Activated CD8-positive, alpha-beta memory T cell treated with anti-CD3 and anti-CD28 coated beads, Interleukin-2, amount 50 U/mL, for 24 hours (primary cell): ENCODE measurements at regions not wholly inside any gene's neighbourhood (a gene's known extent, or its start where the extent isn't known, plus 50 kb on each side); places are given as distances from the start of the nearest gene placed in this dataset.

ENCODE experiments used
- DNase-seq: peaks from one replicate; pipeline ENCODE4 v3.0.0-alpha.2; 2020; ENCODE audit errors: extremely low read depth

- DNase-seq = no peak
Observed at GRCh38 chr5:61686491-61687257, 354.6 kb downstream of the ZSWIM6 start.

GRCh38 chr5:61687371-61687770 lies 355.3 kb downstream of the ZSWIM6 start:
- DNase-seq = no peak

DNA sequence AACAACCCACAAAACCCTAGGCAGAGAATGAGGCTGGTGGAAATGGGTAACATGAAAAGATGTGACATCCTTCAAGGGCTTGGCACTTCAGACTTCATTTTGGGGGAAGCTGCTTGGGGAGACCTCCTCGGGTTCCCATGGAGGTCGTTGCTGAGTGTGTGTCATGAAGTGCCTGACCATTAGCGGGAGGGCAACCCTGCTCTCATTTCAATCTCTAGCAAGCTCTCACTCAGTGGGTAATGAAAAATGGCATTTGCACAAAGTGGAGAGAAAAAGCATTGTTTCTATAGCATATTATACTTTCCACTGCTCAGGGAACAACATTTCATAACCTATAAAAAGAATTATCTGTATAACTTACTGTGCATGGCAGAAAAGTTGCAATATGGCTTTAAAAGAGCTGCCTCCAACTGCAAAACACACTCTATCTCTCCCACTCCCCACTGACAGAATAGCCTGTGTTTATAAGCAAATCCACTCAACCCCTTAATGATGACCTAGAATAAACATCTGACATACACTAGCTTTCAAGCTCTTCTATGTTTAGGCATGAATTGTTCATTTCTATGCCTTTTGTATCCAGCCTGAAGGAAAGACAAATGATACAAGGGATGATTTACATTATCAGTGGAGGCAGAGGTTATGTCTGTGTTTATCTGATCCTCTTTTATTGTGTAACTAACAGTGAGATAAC lies 357.2 kb downstream of the ZSWIM6 start:
- DNase-seq = no peak

DNA sequence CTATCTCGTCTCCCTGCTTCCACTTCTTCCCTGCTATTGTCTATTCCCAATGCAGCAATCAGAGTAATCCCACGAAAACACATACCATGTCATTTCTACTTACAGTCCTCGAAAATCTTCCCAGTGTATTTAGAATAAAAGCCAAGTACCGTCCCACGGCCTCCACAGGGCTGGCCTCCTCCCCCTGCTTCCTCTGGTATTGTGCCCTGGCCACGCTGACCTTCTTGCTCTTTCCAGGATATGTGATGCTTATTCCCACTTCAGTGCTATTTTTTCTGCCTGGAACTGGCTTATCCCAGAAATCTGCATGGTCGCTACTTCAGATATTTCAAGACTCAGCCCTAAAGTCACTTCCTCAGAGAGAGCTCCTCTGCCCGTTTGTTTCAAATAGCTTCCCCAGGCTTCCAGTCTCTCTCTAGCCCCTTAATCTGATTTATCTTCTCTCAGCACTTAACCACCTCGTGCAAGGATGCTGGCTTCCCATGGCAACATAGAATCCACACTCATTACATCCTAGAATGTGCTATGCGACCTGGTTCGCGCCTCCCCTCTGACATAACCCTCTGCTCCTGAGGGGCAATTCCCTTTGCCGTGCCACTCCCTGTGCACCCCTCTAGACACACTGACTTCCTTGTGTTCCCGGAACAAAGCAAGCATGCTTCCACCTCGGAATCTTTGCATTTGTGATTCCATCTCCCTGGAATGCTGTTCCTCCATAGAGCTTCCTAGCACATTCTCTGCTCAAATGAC lies 365.9 kb downstream of the ZSWIM6 start:
- no peak for DNase-seq

DNA sequence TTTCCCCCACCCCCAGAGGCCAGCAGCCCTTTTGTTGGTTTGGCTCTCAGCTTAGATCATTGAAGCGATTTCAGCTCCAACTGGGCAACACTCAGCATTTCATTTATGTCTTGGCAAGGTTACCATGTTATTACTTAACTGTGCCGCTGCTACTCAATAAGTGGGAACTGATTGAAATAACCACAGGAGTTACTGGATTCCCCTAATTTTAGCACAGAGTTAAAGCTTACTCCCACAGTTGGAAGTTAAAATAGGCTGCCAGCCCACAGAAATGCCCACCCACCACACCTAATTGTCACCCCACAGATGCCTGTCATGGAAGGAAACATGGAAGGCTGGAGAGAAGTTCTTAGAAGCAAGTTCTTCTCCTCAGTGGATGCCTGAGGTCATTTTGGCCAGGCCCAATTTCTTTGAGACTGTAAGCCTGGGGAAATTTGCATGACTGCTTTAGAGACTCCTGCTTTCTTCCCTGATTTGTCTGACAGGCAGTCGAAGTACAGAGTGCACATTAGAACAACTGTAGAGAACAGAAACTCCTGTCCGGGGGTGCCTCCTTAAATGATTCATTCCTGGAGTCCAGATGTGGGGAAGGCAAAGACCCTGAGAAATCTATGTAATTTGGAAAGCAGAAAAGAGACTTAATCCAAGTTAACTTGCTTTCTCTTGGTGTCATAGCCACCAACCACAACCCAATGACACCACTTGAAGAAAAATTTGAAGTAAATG lies 370.0 kb downstream of the ZSWIM6 start:
- no peak for DNase-seq

DNA sequence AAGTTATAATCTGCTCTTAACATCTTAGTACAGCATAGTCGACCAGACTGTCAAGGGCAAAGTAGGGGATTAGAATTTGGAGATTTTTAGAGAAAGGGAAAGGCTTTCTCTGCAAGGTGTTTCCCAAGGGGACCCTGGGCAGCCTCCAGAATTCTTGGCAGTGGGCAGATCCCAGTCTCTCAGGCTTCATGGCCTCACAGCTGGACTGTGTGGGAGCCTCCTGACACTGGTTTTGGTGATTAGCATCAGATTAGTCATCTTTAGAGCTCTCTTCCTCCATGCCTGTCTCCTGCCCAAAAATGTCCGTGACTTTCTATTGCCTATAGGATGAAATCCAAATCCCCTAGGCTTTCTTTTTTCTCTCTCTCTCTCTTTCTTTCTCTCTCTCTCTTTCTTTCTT lies 370.7 kb downstream of the ZSWIM6 start:
- DNase-seq = no peak

- DNase-seq = no peak
Observed at GRCh38 chr5:61704289-61704688, 372.2 kb downstream of the ZSWIM6 start.

- DNase-seq = no peak
Observed at GRCh38 chr5:61706751-61707150, 374.7 kb downstream of the ZSWIM6 start.

GRCh38 chr5:61719124-61719523 lies 387.1 kb downstream of the ZSWIM6 start:
- DNase-seq = no peak

DNA sequence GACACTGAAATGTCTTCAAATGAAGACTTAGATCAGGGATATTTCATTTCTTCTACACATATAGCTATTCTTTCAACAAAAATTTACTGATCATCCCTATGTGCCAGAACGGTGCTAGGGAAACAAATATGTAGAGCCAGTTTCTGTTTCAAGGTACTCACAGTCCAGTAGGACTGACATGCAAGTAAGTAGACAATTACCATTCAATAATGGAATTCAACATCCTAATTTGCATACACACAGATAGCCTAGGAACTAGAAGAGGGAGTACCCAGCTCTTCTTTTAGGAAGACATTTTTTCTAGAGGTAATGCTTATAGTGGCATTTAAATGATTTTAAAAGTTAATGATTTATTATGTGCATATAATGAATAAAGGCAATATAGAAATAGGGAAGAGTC lies 388.8 kb downstream of the ZSWIM6 start:
- DNase-seq = no peak

GRCh38 chr5:61724102-61724501 lies 392.0 kb downstream of the ZSWIM6 start:
- DNase-seq = no peak

DNA sequence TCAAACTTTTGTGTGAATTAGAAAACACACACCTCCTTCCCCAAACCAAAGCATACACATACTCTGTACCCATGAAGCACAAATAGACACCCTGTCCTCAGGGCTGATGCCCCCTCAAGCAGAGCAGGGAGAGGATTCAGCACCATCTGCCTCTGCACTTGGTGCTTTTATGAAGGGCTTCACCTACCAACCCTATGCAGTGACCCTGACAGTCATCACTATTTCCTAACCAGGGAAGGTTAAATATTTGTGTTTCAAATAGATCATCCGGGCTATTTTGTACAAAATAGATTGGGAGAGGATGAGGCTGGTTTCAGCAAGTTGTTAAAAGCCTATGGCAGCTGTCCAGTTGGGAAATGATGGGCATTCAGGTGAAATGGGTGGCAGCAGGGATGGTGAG lies 396.2 kb downstream of the ZSWIM6 start:
- DNase-seq = no peak

DNA sequence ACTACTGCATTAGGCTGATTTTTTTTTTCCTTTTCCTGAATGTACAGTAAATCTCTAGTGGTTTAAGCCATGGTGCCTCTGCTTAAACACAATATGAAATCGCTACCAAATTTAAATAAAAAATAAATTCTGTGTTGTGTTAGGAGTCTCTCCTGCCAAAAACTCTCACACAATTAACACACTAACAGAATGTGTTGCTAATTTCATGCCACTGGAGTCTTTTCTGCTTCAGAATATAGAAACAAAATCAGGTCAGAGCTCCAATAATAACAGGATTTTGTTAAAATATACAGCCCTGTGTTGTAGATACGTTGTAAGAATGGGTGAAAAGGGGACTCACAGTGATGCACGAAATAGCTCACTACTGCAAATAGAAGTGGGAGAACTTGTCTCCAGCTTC lies 398.8 kb downstream of the ZSWIM6 start:
- DNase-seq = no peak

DNA sequence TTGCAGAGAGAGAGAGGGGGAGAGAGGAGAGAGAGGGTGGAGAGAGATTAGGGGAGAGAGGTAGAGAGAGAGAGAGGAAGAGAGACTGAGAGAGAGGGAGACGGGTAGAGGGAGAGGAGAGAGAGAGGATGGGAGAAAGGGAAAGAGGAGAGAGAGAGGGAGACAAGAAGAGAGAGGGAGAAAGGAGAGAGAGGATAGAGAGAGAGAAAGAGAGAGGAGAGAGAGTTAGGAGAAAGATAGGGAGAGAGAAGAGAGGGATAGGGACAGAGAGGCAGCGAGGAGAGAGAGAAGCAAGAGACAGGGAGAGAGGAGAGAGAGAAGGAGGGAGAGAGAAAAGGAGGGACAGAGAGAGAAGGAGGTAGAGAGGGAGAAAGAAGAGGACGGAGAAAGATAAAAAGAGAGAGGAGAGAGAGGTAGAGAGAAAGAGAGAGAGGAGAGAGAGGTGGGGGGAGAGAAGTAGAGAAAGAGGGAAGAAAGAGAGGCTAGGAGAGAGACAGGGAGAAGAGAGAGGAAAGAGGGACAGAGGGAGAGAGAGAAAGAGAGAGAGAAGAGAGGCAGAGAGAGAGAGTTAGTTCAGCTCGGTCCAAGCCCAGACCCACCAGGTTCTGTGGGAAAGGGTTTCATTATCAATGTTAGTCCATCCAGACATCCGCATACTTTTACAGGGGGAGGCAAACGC lies 399.3 kb downstream of the ZSWIM6 start:
- no peak for DNase-seq

DNA sequence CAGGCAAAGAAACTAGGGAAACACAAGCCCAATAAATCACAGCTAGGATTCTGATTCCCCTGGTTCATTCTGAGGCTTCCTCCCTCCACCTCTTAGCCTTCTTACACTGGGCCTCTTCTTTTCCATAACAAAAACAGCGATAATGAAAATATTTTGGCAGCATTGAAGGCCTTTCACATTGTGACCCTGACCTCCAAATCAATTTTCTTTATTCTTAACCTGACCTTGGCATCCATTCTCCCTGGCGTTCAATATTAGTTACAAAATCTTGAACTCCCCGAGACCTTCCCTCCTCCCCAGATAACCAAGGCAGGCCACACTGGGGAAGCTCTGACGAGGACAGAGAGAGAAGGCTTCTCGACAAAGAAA lies 399.9 kb downstream of the ZSWIM6 start:
- no peak for DNase-seq

DNA sequence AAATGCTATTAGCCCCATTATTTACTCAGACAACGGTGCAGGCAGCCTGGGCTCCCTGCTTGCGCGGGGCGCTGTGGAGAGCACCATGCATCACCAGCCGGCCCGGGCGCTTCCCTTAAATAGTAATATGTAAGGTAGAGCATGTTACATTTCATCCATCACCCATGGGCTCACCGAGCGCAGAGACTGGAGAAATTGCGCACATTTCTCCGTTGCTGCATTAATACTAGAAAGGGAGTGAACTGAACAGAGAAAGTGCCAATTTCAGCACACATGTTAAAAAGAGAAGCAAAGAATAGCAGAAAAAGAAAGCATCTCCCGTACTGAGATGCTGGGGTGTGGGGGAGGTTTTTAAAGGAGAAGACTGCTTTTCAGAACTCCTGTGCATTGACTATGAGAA lies 400.3 kb downstream of the ZSWIM6 start:
- DNase-seq = no peak

DNA sequence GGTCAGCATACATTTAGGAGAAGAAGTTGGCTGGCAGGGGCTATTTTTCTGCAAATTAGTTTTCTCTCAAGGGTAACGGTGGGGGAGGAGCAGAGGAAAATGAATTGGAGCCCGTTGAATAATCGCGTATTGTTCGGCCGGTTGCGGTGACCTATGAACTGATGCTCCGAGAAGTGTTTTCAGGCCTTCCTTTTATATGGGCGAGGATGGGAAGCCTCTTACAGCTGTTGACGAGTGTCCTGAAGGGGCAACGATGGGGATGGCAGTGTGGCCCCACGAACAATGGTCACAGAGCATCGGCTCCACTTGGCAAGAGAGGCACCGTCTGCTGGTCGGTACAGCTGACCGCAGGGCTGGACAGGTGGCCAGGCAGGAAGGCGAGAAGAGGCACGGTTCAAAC lies 400.7 kb downstream of the ZSWIM6 start:
- no peak for DNase-seq

GRCh38 chr5:61734001-61734400 lies 401.9 kb downstream of the ZSWIM6 start:
- no peak for DNase-seq

GRCh38 chr5:61734966-61735365 lies 402.9 kb downstream of the ZSWIM6 start:
- no peak for DNase-seq

DNA sequence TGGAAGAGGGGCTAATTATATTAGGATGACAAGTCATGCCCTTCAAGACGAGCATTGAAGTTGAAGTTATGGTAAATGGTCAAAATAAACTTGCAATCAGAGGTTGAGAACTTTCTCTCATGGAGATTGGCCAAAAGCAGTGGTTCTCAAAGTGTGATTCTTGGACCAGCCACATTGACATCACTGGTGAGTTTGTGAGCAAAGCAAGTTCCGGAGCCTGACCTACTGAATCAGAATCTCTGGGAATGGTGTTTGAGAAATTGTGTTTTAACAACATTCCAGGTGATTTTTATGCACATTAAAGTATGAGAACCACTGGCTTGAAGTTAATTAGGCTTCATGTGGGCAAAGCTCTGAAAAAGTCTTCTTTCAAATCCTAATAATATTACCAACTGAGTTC lies 403.5 kb downstream of the ZSWIM6 start:
- DNase-seq = no peak

DNA sequence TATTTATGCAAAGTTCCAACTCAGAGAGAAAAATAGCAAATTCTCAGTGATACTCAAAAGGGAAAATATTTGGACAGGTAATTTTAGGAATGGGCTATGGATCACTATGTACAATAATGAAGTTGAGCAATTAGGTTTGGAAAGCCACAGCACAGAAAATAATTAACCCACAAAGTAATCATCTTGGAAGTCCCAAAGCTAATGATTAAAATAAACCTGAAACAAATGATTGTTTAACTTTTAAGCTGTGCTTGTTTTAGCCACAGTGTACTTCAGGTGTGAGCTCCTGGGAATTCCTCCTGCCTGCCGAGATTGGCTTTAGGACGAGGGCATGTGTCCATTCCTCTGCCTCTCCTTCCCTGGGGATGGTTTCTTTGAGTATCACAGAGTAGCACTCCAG lies 403.9 kb downstream of the ZSWIM6 start:
- DNase-seq = no peak
